ENCODE measurements at regions not wholly inside any gene's neighbourhood (a gene's known extent, or its start where the extent isn't known, plus 50 kb on each side); places are given as distances from the start of the nearest gene placed in this dataset.

DNA sequence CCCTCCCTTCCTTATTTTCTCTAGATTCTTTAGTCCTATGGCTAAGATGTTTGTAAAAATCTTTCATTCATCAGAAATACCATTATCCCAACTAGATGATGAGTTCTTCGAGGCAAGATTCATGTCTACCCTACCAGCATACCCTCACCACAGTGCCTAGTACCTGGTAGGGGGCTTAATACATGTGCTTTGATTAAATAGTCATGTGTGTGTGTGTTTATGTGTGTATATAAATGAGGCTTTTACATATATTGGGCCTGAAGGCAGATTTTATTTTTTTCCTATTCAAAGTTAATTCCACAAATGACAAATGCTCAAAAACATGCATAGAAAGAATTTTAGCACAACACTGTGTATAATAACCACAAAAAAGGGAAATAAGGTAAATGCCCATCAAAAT, 193.0 kb upstream of the IRX3 start:
- H3K79me2 ChIP-seq, result no peaks in the 10 kb centered on the region
- no peak overlapping the region for H2AFZ ChIP-seq
- H3K9me3 ChIP-seq (ENCODE audit: control insufficient read depth, low read length), result no peaks in the 10 kb centered on the region
- TF ChIP-seq, protein P1, sequence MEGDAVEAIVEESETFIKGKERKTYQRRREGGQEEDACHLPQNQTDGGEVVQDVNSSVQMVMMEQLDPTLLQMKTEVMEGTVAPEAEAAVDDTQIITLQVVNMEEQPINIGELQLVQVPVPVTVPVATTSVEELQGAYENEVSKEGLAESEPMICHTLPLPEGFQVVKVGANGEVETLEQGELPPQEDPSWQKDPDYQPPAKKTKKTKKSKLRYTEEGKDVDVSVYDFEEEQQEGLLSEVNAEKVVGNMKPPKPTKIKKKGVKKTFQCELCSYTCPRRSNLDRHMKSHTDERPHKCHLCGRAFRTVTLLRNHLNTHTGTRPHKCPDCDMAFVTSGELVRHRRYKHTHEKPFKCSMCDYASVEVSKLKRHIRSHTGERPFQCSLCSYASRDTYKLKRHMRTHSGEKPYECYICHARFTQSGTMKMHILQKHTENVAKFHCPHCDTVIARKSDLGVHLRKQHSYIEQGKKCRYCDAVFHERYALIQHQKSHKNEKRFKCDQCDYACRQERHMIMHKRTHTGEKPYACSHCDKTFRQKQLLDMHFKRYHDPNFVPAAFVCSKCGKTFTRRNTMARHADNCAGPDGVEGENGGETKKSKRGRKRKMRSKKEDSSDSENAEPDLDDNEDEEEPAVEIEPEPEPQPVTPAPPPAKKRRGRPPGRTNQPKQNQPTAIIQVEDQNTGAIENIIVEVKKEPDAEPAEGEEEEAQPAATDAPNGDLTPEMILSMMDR (IDR thresholded peaks at IDR 0.05), result no peak
- no peak overlapping the region for H3K4me3 ChIP-seq (ENCODE audit: low read depth, low read length)
- H3K27ac ChIP-seq, result no peak overlapping the region
- H3K27me3 ChIP-seq (ENCODE audit: control insufficient read depth, insufficient read depth, low read length), result no peaks in the 10 kb centered on the region
- no peak overlapping the region for H3K9ac ChIP-seq
- H3K36me3 ChIP-seq (ENCODE audit: control insufficient read depth, insufficient read depth, low read length), result no peaks in the 10 kb centered on the region
- no peaks in the 10 kb centered on the region for H3K4me1 ChIP-seq
- no peak overlapping the region for H3K4me2 ChIP-seq (ENCODE audit: low read length)

DNA sequence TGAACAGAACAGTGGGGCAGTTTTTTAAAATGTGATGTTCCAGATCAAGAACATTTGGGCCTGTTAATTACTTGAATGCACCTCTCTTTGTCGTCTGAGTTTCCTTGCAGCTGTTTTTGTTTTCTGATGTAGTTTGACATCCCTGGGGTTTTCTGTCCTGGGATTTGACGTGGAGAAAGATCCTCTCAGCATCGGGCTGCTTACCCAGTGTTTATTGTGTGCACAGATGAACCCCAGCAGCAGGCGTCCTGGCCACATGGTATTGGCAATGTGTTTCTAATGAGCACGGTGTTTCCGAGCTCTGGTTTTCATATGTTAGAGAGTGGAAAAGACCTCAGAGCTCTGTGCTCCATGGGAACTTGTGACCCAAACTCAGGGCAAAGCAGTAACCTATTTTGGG, 191.1 kb upstream of the IRX3 start:
- no peak overlapping the region for H3K27ac ChIP-seq
- no peaks in the 10 kb centered on the region for H3K79me2 ChIP-seq
- no peaks in the 10 kb centered on the region for H3K36me3 ChIP-seq (ENCODE audit: control insufficient read depth, insufficient read depth, low read length)
- TF ChIP-seq, protein P1 (IDR thresholded peaks at IDR 0.05), result no peak
- no peak overlapping the region for H2AFZ ChIP-seq
- H3K9ac ChIP-seq, result no peak overlapping the region
- H3K27me3 ChIP-seq (ENCODE audit: control insufficient read depth, insufficient read depth, low read length), result no peaks in the 10 kb centered on the region
- no peak overlapping the region for H3K4me2 ChIP-seq (ENCODE audit: low read length)
- H3K4me3 ChIP-seq (ENCODE audit: low read depth, low read length), result no peak overlapping the region
- no peaks in the 10 kb centered on the region for H3K9me3 ChIP-seq (ENCODE audit: control insufficient read depth, low read length)
- H3K4me1 ChIP-seq, result no peaks in the 10 kb centered on the region

DNA sequence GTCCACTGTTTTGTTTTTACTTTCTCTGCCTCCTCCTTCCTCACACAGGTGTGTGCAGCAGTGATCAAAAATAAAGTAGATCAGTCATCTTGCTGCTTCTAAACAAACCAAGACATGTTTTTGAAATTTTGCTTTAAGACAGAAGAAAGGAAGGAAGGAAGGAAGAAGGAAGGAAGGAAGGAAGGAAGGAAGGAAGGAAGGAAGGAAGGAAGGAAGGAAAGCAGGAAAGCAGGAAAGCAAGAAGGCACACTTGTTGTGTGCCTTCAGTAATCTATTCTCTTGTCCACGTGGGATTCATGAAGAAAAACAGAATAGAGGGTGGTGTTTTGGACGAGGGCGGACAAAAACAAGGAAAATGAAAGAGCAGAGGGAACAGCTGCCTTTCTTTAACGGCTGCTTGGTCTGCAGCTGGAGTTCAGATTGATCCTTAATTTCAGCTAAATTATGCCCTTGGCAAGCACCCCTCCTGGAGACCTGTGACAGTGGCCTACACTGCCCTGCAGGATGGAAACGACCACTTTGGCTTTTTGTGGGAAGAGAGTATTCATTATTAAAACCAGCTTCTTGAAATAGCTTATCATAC, 188.5 kb upstream of the IRX3 start:
- H3K4me3 ChIP-seq (ENCODE audit: low read depth, low read length), result no peak overlapping the region
- no peak overlapping the region for H3K27ac ChIP-seq

DNA sequence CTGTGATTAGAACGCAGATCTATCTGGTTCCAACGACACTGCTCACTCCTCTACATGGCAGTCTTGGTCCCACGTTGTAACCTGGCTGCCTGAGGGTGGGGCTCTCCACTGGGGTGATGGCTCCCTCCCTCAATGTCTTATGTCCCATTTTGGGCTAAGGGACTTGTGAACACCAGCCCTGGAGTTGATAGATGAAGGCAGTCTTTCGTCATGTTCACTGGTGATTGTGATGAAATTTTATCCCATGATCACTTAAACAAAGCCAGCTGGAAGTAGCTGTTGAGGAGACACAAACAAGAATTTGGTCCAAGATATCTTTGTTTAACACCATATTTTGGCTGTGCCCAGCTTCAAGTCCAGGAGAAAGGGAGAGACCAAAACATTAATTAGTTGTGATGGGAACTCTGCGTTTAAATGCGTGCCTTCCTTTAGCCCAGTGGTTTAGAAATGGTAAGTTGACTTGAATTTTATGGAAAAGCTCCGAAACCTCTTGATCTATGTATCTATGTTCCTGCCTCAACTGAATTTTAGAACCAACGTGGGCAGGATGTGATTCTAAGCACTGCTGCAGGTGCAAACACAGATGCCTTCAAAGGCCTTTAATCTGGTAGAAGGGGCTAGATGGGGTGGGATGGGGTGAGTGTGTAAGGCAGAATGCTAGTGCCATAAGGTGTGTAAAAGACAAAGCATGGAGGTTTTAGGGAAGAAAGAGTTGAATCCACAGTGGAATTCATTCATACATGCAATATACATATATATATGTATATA, 186.8 kb upstream of the IRX3 start:
- no peaks in the 10 kb centered on the region for H3K9me3 ChIP-seq (ENCODE audit: control insufficient read depth, low read length)

More for the DNA sequence above, 188.5 kb upstream of the IRX3 start:
- no peaks in the 10 kb centered on the region for H3K79me2 ChIP-seq
- TF ChIP-seq, protein P1 (IDR thresholded peaks at IDR 0.05), result no peak
- H3K4me2 ChIP-seq (ENCODE audit: low read length), result no peak overlapping the region
- no peaks in the 10 kb centered on the region for H3K4me1 ChIP-seq
- no peak overlapping the region for H3K9ac ChIP-seq
- no peaks in the 10 kb centered on the region for H3K36me3 ChIP-seq (ENCODE audit: control insufficient read depth, insufficient read depth, low read length)
- H2AFZ ChIP-seq, result no peak overlapping the region
- H3K27me3 ChIP-seq (ENCODE audit: control insufficient read depth, insufficient read depth, low read length), result no peaks in the 10 kb centered on the region
- H3K9me3 ChIP-seq (ENCODE audit: control insufficient read depth, low read length), result no peaks in the 10 kb centered on the region

More for the DNA sequence above, 186.8 kb upstream of the IRX3 start:
- H3K27ac ChIP-seq, result no peak overlapping the region
- no peak overlapping the region for H3K9ac ChIP-seq
- no peaks in the 10 kb centered on the region for H3K79me2 ChIP-seq
- H3K4me3 ChIP-seq (ENCODE audit: low read depth, low read length), result no peak overlapping the region
- TF ChIP-seq, protein P1 (IDR thresholded peaks at IDR 0.05), result no peak
- no peaks in the 10 kb centered on the region for H3K36me3 ChIP-seq (ENCODE audit: control insufficient read depth, insufficient read depth, low read length)
- H3K4me2 ChIP-seq (ENCODE audit: low read length), result no peak overlapping the region
- no peaks in the 10 kb centered on the region for H3K27me3 ChIP-seq (ENCODE audit: control insufficient read depth, insufficient read depth, low read length)
- no peak overlapping the region for H2AFZ ChIP-seq
- no peaks in the 10 kb centered on the region for H3K4me1 ChIP-seq
